ENCODE measurements at regions not wholly inside any gene's neighbourhood (a gene's known extent, or its start where the extent isn't known, plus 50 kb on each side); places are given as distances from the start of the nearest gene placed in this dataset.
"Not testable (repeated sequence)": the region's sequence is repeated elsewhere in the genome, so short reads cannot be mapped to it uniquely, and the experiment has no call there.

DNA sequence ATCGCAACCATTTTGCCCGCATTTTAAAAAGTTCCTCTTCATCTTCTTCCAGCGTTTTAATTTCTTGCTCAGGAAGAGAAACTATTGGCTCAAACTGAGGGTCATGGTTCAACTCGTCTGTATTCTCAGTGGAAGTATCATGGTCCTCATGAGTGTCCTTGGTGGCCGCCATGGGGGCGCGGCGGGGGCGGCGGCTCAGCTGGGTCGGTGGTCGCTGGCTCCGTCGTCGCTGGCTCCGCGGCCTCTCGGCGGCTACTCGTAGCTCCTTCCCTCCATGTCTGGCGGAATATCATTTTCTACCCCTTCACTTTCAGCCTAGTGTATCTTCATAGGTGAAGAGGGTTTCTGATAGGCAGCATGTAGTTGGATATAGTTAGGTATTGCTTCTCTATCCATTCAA, 492.0 kb upstream of the MAGEB18 start:
- no peak for DNase-seq

DNA sequence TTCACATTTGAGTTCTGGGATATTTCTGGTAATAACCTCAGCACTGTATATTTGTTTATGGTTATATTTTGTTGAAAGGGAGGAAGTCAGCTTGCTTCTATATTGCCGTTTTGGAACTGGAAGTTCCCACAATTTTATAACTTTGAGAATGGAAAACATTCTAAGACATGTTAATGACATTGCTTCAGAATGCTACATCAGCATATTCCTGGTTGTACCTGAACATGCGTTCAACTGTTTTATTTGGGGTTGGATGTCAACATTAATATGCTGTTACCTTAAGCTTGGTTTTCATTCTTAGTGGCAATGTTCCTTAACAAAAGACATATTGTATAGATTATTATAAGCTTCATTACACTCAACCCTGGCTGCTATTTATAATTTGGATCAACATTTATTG, 489.4 kb upstream of the MAGEB18 start:
- DNase-seq, result no peak

GRCh38 chrX:25650216-25650820, 487.8 kb upstream of the MAGEB18 start:
- DNase-seq, result no peak

DNA sequence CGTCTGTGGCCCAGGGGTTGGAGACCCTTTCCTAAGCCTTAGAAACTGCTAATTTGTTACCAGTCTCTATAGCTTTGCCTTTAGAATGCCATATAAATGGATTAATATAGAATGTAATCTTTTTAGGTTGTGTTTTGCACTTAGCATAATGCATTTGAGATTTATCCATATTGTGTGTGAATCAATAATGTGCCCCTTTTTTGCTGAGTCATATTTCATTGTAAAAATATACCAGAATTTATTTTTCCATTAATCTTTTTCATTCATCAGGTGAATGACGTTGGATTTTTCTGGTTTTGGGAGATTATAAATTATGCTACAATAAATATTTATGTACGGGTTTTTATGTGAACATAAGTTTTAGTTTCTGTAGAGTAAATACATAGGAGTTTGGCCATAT, 478.8 kb upstream of the MAGEB18 start:
- DNase-seq, result no peak

- DNase-seq, result no peak
Measured at GRCh38 chrX:25663701-25664100, 474.4 kb upstream of the MAGEB18 start.

DNA sequence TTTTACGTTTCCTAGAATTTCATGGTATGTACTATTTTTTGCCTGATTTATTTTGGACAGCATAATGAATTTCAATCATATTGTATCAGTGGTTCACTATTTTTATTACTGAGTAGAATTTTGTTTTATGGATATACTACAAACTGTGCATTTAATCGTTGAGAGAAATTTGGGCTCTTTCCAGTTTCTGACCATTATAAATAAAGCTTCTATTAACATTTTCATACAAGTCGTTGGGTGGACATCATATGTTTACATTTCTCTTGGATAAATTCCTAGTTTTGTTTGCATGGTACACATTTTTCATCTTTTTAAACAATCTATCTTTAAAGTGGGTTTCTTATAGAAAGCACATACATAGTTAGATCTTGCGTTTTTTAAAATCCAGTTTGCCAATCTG, 472.7 kb upstream of the MAGEB18 start:
- no peak for DNase-seq

GRCh38 chrX:25667681-25668080, 470.5 kb upstream of the MAGEB18 start:
- DNase-seq, result no peak

DNA sequence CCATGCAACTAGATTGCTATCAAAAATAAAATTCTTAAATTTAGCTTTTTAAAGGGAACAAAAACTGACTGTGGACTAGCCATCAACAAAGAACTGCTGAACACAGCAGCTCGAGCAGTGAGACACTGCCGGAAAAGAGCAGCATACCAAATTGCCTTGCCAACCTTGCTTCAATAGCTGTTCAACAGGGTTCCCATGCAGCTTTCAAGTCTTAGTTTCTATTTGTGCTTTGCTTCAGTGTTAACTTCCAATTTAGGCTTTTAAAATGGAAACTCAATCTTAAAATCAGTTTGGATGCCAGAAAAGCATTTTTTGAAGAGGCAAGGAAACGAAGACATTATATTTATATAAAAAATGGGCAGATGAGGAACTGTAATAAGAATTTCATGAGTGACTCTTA, 463.4 kb upstream of the MAGEB18 start:
- no peak for DNase-seq

GRCh38 chrX:25701876-25702275, 436.3 kb upstream of the MAGEB18 start:
- no peak for DNase-seq

GRCh38 chrX:25717122-25717521, 421.0 kb upstream of the MAGEB18 start:
- no peak for DNase-seq

DNA sequence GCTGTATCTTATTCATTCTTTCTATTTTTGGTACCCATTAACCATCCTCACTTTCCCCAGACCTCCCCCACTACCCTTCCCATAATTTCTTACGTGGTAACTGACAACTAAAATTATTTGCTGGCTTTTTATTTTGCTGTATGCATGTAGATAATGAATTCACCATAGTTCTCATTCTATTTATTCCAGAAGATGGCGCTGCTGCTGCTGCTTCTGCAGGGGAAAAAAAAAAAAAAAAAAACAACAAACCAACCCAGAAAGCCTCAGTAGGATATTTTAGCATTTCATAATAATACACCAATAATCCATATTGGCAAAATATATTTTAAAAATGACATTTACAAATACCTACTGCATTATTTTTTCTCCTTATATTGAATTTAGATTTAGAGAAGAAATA, 416.6 kb upstream of the MAGEB18 start:
- peak; percentile 2 for DNase-seq

GRCh38 chrX:25726539-25726938, 411.6 kb upstream of the MAGEB18 start:
- DNase-seq, result no peak

DNA sequence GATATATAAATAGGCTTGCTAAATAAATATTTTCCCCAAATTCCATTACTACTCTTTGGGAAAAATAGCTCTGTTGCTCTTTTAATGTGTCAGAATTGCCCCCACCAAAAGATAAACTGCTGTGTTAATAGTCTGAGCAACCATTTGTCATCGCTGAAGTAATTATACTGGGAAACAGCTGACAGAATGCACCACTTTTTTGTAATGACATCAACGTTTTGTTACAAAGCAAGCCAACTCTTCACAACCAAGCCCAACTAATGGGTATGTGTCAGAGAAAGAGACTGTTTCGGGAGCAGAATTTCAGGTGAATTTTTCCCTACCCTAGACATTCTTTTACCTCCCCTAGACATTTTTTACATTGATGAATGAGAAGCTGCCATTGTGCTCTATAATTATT, 405.0 kb upstream of the MAGEB18 start:
- DNase-seq, result no peak

DNA sequence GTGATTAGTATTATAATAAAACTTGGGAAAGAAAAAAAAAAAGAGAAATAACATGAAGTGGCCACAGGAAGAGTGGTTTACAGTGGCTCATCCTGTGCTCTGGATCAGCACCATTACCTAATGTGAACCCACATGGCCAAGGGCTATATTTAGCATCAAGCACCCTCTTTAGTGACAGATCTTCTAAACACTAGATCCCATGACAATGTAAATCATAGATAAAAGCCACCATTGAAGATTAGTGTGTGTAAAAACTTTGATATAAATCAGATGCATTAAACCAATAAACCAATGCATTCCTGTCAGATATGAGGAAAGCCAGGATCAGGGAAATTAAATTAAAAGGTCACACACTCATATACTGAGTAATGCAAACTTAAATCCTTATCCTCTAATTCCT, 400.6 kb upstream of the MAGEB18 start:
- no peak for DNase-seq

DNA sequence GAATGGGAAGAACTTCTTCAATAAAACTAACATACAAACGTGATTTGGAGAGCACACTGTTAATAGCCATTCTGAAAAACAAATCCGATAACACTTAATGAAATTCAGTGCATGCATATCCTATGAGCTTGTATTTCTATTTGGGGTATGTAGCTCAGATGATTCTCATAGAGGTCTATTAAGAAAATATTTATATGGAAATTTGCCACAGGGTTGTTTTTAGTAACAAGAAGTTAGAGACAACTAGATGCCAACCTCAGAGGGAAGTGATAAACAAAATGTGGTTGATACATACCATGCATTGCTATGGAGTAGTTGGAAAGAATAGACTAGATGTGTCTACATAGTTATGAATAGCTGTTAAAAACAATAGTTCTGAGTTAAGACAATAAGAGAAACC, 395.8 kb upstream of the MAGEB18 start:
- DNase-seq, result no peak

GRCh38 chrX:25754399-25754798, 383.7 kb upstream of the MAGEB18 start:
- no peak for DNase-seq

DNA sequence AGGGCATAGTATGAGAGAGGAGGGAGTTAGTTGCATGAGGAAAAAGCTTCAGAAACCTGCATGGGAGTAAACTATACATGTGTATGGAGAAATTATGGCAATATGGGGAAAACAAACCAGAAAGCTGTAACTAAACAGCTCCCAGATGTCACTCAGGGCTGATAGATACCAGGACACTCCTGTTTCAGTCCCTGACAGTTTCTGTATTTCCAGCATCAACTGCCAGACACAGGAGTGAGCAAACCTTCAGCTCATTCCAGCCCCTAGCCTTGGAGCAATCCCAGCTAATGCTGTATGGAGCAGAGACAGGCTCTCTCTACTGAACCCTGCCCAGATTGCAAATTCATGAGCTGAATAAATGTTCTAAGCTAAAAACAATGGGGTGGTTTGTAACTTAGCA, 382.9 kb upstream of the MAGEB18 start:
- no peak for DNase-seq

DNA sequence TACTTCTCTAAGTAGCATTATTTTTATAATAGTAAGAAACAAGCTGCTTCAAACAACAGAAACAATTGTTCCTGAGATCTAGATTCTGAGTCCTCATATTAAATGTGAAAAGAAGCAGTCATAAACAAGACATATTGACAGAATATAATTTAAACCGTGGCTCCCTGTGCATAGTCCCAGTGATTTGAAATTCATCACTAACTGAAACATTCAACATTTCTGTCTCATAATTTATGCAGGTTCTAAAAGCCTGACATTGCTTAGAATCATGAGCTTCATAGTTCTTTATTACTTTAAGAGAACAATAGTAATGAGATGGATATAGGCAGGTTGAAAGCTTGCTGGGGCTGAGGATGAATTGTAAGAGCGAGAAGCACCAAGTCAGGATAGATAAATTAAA, 375.5 kb upstream of the MAGEB18 start:
- no peak for DNase-seq

GRCh38 chrX:25771853-25772252, 366.3 kb upstream of the MAGEB18 start:
- not testable (repeated sequence) for DNase-seq

DNA sequence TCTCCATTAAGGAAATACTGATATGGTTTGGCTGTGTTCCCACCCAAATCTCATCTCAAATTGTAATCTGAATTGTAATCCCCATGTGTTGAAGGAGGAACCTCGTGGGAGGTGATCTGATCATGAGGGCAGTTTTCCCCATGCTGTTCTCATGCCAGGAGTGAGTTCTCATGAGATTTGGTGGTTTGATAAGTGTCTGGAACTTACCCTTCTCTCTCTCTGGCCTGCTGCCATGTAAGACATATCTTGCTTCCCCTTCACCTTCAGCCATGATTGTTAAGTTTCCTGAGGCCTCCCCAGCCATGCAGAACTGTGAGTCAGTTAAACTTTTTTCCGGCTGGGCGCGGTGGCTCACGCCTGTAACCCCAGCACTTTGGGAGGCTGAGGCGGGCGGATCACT, 340.3 kb upstream of the MAGEB18 start:
- not testable (repeated sequence) for DNase-seq

DNA sequence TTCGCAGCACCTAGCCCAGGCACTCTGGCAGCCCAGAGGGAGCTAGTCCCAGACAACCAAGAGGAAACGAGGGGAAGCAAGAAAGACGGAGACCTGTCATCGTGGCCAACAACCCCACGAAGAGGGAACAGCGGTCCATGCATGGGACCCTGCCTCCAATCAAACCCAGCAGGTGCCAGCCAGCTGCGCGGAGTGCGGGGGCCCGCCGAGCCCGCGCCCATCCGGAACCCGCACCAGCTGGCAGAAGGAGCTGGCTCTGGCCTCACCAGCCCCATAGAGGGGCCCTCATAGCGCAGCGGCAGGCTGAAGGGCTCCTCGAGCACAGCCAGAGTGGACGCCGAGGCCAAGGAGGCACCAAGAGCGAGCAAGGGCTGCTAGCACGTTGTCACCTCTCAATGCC, 332.4 kb upstream of the MAGEB18 start:
- no peak for DNase-seq

DNA sequence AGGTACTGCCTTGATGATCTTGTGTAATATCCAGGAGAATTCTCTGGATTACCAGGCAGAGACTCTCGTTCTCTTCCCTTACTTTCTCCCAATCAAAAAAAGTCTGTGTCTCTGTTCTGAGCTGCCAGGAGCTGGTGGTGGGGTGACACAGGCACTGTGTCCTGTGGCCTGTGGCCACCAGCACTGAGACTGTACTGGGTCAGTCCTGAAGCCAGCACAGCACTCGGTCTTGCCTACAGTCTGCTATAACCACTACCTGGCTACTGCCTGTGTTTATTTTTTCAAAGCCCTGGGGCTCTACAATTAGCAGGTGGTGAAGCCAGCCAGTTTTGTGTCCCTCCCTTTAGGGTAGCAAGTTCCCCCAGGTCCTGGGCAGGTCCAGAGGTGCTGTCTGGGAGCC, 331.1 kb upstream of the MAGEB18 start:
- no peak for DNase-seq

- no peak for DNase-seq
Measured at GRCh38 chrX:25810202-25810601, 327.9 kb upstream of the MAGEB18 start.

GRCh38 chrX:25819879-25820278, 318.3 kb upstream of the MAGEB18 start:
- no peak for DNase-seq

GRCh38 chrX:25851141-25851540, 287.0 kb upstream of the MAGEB18 start:
- no peak for DNase-seq

GRCh38 chrX:25853002-25853479, 285.1 kb upstream of the MAGEB18 start:
- no peak for DNase-seq
